ENCODE measurements at regions not wholly inside any gene's neighbourhood (a gene's known extent, or its start where the extent isn't known, plus 50 kb on each side); places are given as distances from the start of the nearest gene placed in this dataset.
"Not testable (repeated sequence)": the region's sequence is repeated elsewhere in the genome, so short reads cannot be mapped to it uniquely, and the experiment has no call there.

DNA sequence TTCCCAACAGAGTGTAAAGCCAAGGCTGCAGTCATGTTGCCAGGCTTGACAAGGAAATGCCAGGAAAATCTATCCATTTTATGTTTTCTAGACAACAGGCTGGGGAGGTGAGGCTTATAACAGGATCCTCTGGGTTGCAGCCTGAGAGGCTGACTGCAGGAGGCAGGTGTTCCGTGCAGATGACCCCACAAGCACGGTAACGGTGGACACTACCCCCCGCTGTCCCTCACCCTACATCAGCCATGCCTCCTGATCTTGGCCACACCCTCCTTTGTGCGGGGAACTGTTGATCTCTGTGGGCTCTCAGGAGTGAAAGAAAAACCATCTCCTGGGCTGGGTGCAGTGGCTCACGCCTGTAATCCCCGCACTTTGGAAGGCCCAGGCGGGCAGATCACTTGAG is 68.0 kb upstream of the ADPGK start:
- H3K4me3 ChIP-seq = no peak overlapping the region
- H3K9me3 ChIP-seq = no peaks in the 10 kb centered on the region
- no peak for DNase-seq
- H3K4me1 ChIP-seq = no peaks in the 10 kb centered on the region
- H3K27me3 ChIP-seq = no peaks in the 10 kb centered on the region
- intact Hi-C loops (cut with DNase I; ENCODE audit: low total_unique reads) = no loop called here
- H3K27ac ChIP-seq = no peak overlapping the region
- no peaks in the 10 kb centered on the region for H3K36me3 ChIP-seq
- TF ChIP-seq, protein P1, sequence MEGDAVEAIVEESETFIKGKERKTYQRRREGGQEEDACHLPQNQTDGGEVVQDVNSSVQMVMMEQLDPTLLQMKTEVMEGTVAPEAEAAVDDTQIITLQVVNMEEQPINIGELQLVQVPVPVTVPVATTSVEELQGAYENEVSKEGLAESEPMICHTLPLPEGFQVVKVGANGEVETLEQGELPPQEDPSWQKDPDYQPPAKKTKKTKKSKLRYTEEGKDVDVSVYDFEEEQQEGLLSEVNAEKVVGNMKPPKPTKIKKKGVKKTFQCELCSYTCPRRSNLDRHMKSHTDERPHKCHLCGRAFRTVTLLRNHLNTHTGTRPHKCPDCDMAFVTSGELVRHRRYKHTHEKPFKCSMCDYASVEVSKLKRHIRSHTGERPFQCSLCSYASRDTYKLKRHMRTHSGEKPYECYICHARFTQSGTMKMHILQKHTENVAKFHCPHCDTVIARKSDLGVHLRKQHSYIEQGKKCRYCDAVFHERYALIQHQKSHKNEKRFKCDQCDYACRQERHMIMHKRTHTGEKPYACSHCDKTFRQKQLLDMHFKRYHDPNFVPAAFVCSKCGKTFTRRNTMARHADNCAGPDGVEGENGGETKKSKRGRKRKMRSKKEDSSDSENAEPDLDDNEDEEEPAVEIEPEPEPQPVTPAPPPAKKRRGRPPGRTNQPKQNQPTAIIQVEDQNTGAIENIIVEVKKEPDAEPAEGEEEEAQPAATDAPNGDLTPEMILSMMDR (IDR thresholded peaks at IDR 0.05) = no peak

DNA sequence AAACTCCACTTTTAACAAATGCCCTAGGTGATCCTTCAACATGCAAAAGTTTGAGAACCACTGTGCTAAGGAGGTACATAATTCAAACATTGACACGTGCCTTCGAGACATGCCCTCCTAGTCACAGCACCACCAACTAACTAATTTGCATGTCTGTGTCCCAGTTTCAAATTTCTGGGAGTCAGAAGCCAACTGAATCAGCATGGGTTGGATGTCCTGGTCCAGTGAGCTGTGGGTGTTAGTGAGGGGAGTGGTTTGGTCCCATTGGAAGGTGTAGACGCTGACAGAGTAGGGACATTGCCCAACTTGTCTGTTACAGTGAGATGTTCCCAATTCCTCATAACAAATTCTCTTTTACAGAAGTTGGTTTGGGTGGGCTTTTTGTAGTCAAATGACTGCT is 67.3 kb upstream of the ADPGK start:
- TF ChIP-seq, protein P1 (IDR thresholded peaks at IDR 0.05) = no peak
- no peak for DNase-seq
- Histone ChIP-seq H3K27ac (no peak overlapping the region), H3K27me3 (no peaks in the 10 kb centered on the region), H3K4me1 (peaks cover 0 to 7% (median 0%) of the 10 kb centered on the region in 4 donors), H3K9me3 (no peaks in the 10 kb centered on the region), H3K4me3 (no peak overlapping the region), H3K36me3 (no peaks in the 10 kb centered on the region)
- intact Hi-C loops (cut with DNase I; ENCODE audit: low total_unique reads) = no loop called here

DNA sequence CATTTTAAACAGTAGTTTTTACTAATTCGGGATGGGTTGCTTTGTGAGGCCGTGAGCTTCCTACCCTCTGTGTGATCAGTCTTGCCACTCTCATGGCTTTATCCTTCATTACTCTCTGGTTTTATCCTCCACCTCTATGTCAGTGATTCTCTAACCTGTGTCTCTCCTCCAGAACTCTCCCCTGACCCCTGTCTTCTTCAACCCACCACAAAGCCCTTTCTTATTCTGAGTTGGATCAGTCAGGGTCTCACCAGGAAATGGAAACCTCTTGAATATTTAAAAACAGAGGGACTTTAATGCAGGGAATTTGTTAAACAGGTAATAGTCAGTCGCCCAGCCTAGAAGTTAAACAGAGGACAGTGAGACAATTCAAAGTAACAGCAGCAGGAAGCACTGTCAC is 64.2 kb upstream of the ADPGK start:
- intact Hi-C loops (cut with DNase I; ENCODE audit: low total_unique reads) = no loop called here
- TF ChIP-seq, protein P1 (IDR thresholded peaks at IDR 0.05) = no peak
- no peaks in the 10 kb centered on the region for H3K9me3 ChIP-seq
- H3K4me1 ChIP-seq = peaks cover 0 to 12% (median 0%) of the 10 kb centered on the region in 4 donors
- no peak overlapping the region for H3K4me3 ChIP-seq
- no peak for DNase-seq
- no peak overlapping the region for H3K27ac ChIP-seq
- H3K36me3 ChIP-seq = no peaks in the 10 kb centered on the region
- H3K27me3 ChIP-seq = no peaks in the 10 kb centered on the region

DNA sequence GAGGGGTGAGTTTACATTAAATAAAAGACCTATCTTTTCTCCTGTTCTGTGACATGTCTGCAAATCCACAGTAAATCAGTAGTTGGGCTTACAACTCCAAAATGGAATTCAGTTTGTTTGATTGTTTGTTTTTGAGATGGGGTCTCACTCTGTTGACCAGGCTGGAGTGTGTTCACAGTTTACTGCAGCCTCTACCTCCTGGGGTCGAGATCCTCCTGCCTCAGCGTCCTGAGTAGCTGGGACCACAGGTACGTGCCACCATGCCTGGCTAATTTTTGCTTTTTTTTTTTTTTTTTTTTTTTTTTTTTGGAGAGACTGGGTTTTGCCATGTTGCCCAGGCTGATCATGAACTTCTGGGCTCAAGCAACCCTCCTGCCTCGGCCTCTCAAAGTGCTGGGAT is 63.5 kb upstream of the ADPGK start:
- no peak for DNase-seq
- intact Hi-C loops (cut with DNase I; ENCODE audit: low total_unique reads) = no loop called here
- H3K4me3 ChIP-seq = no peak overlapping the region
- H3K9me3 ChIP-seq = no peaks in the 10 kb centered on the region
- H3K27ac ChIP-seq = no peak overlapping the region
- TF ChIP-seq, protein P1 (IDR thresholded peaks at IDR 0.05) = no peak
- H3K4me1 ChIP-seq = peaks cover 0 to 12% (median 0%) of the 10 kb centered on the region in 4 donors
- no peaks in the 10 kb centered on the region for H3K36me3 ChIP-seq
- no peaks in the 10 kb centered on the region for H3K27me3 ChIP-seq

DNA sequence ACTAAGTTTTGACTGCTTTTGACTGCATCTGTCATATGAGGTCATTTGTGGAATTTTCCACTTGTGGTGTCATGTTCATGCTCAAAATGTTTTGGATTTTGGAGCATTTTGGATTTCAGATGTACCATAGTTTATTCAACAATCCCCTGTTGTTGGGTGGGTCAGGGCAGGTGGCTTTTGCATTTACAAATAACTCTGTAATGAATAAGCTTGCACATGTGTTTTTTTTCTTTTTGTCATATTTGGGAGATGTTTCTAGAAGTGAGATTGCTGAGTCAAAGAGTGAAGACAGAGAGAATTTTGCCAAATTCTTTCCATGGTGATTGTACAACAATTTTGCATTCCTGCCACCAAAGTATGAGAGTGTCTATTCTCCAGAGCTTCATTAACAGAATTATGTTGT is 62.4 kb upstream of the ADPGK start:
- H3K27me3 ChIP-seq = no peaks in the 10 kb centered on the region
- H3K4me3 ChIP-seq = no peak overlapping the region
- no peaks in the 10 kb centered on the region for H3K36me3 ChIP-seq
- no peak for DNase-seq
- peaks cover 0 to 12% (median 0%) of the 10 kb centered on the region in 4 donors for H3K4me1 ChIP-seq
- H3K27ac ChIP-seq = no peak overlapping the region
- intact Hi-C loops (cut with DNase I; ENCODE audit: low total_unique reads) = no loop called here
- no peaks in the 10 kb centered on the region for H3K9me3 ChIP-seq
- TF ChIP-seq, protein P1 (IDR thresholded peaks at IDR 0.05) = no peak

DNA sequence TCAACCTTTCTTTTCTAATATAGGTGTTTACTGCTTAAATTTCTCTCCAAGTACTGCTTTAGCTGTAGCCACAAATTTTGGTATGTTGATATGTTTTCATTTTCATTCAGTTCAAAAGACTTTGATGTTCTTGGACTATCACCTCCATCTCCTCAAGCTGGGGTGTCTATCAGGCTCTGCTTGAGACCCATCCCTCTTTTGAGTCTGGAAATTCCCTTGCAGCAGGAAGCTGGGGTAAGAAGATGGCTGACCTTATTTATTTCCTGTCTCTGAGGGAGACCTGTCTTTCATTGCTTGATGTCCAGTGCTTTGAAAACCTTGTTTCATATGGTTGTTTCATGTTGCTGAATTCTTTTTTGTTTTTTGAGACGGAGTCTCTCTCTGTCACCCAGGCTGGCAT is 60.5 kb upstream of the ADPGK start:
- no peaks in the 10 kb centered on the region for H3K36me3 ChIP-seq
- no peak overlapping the region for H3K27ac ChIP-seq
- peaks cover 0 to 12% (median 0%) of the 10 kb centered on the region in 4 donors for H3K4me1 ChIP-seq
- no peak overlapping the region for H3K4me3 ChIP-seq
- DNase-seq = no peak
- intact Hi-C loops (cut with DNase I; ENCODE audit: low total_unique reads) = no loop called here
- no peaks in the 10 kb centered on the region for H3K9me3 ChIP-seq
- TF ChIP-seq, protein P1 (IDR thresholded peaks at IDR 0.05) = no peak
- no peaks in the 10 kb centered on the region for H3K27me3 ChIP-seq

DNA sequence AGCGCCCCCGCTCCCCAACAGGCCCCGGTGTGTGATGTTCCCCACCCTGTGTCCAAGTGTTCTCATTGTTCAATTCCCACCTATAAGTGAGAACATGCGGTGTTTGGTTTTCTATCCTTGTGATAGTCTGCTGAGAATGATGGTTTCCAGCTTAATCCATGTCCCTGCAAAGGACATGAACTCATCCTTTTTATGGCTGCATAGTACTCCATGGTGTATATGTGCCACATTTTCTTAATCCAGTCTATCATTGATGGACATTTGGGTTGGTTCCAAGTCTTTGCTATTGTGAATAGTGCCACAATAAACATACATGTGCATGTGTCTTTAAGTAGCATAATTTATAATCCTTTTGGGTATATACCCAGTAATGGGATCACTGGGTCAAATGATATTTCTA is 59.8 kb upstream of the ADPGK start:
- H3K27me3 ChIP-seq; H3K27ac ChIP-seq; H3K9me3 ChIP-seq; H3K36me3 ChIP-seq; intact Hi-C loops (cut with DNase I; ENCODE audit: low total_unique reads); H3K4me3 ChIP-seq; DNase-seq: not testable (repeated sequence)
- H3K4me1 ChIP-seq = peaks cover 0 to 19% (median 3%) of the 10 kb centered on the region in 4 donors
